ENCODE measurements at regions not wholly inside any gene's neighbourhood (a gene's known extent, or its start where the extent isn't known, plus 50 kb on each side); places are given as distances from the start of the nearest gene placed in this dataset.

GRCh38 chr4:157961229-157961990 is 211.4 kb downstream of the GASK1B start:
- Mint-ChIP-seq H3K4me1 (ENCODE audit: unreplicated experiment) (no peaks in the 10 kb centered on the region), H3K4me3 (no peak overlapping the region), H3K9me3 (no peaks in the 10 kb centered on the region), H3K27me3 (no peaks in the 10 kb centered on the region), H3K27ac (no peak overlapping the region), H3K36me3 (no peaks in the 10 kb centered on the region)
- no peak for DNase-seq (ENCODE audit: extremely low spot score, unreplicated experiment)
- TF ChIP-seq, protein P1, sequence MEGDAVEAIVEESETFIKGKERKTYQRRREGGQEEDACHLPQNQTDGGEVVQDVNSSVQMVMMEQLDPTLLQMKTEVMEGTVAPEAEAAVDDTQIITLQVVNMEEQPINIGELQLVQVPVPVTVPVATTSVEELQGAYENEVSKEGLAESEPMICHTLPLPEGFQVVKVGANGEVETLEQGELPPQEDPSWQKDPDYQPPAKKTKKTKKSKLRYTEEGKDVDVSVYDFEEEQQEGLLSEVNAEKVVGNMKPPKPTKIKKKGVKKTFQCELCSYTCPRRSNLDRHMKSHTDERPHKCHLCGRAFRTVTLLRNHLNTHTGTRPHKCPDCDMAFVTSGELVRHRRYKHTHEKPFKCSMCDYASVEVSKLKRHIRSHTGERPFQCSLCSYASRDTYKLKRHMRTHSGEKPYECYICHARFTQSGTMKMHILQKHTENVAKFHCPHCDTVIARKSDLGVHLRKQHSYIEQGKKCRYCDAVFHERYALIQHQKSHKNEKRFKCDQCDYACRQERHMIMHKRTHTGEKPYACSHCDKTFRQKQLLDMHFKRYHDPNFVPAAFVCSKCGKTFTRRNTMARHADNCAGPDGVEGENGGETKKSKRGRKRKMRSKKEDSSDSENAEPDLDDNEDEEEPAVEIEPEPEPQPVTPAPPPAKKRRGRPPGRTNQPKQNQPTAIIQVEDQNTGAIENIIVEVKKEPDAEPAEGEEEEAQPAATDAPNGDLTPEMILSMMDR (conservative IDR thresholded peaks at IDR 0.05), result no peak

- Mint-ChIP-seq H3K27ac (no peak overlapping the region), H3K36me3 (no peaks in the 10 kb centered on the region), H3K4me1 (ENCODE audit: unreplicated experiment) (no peaks in the 10 kb centered on the region), H3K9me3 (no peaks in the 10 kb centered on the region), H3K4me3 (no peak overlapping the region), H3K27me3 (no peaks in the 10 kb centered on the region)
- no peak for DNase-seq (ENCODE audit: extremely low spot score, unreplicated experiment)
- TF ChIP-seq, protein P1 (conservative IDR thresholded peaks at IDR 0.05), result no peak
These were observed 214.9 kb downstream of the GASK1B start for GRCh38 chr4:157957905-157958304.

DNA sequence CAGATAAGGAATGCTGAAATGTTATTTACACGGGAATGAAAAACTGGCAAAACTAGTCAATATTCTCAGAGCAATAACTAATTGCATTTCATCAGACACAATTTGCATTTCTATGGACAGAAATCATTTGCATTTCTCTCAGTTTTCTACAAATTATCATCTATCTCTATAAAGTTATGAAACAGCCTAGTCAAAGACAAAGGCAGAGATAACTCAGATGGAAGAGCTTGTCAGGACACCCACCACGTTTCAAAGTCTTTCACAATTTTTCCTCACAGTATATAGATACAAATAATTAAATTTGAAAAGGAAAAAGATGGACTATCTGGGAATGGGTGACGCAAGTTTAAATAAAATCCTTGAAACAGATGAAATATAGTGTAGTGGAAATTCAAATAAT is 230.8 kb downstream of the GASK1B start:
- Mint-ChIP-seq H3K4me1 (ENCODE audit: unreplicated experiment) (no peaks in the 10 kb centered on the region), H3K27ac (no peak overlapping the region), H3K27me3 (no peaks in the 10 kb centered on the region), H3K9me3 (no peaks in the 10 kb centered on the region), H3K36me3 (no peaks in the 10 kb centered on the region), H3K4me3 (no peak overlapping the region)
- DNase-seq (ENCODE audit: extremely low spot score, unreplicated experiment), result no peak
- TF ChIP-seq, protein P1 (conservative IDR thresholded peaks at IDR 0.05), result no peak

DNA sequence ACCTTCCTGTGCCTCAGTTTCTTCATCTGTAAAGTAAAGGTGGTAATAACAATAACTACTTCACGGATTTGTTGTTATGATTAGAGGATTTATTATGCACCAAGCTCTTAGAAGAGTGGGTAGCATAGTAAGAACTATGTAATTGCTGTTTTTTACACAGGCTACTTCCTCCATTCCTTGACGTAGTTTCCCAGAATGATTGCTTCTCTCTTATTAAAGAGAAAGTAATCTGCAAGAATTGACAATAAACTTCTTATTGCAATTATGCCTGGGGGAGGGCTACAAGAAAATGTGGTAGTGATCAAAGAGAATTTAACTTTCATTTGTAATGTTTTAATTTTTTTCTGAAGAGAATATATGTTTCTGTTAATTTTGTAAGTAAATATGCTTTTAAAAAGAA is 238.7 kb downstream of the GASK1B start:
- H3K9me3 Mint-ChIP-seq, result no peaks in the 10 kb centered on the region
- no peak for DNase-seq (ENCODE audit: extremely low spot score, unreplicated experiment)
- H3K27me3 Mint-ChIP-seq, result no peaks in the 10 kb centered on the region
- TF ChIP-seq, protein P1 (conservative IDR thresholded peaks at IDR 0.05), result no peak
- no peak overlapping the region for H3K27ac Mint-ChIP-seq
- no peaks in the 10 kb centered on the region for H3K36me3 Mint-ChIP-seq
- no peaks in the 10 kb centered on the region for H3K4me1 Mint-ChIP-seq (ENCODE audit: unreplicated experiment)
- no peak overlapping the region for H3K4me3 Mint-ChIP-seq

DNA sequence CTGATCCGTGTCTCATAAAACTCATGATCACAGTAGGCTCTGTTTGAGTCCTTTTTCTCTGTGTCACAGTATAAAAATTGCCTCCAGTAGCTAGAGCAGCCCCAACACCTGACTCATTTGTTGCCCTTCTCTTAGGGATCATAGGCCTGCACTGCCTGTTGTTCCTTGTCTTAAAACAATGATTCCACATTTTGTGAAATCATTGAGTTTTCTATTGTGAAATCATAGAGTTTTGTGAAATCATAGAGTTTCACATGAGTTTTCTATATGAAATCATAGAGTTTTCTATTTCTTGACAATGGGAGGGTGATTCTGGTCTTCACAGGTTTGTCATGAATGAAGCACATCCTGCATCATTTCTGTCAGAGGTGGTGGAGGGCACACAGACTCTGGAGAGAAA is 239.9 kb downstream of the GASK1B start:
- TF ChIP-seq, protein P1 (conservative IDR thresholded peaks at IDR 0.05), result no peak
- Mint-ChIP-seq H3K27ac (no peak overlapping the region), H3K27me3 (no peaks in the 10 kb centered on the region)

More for the DNA sequence above, 239.9 kb downstream of the GASK1B start:
- Mint-ChIP-seq H3K4me3 (no peak overlapping the region), H3K36me3 (no peaks in the 10 kb centered on the region), H3K4me1 (ENCODE audit: unreplicated experiment) (no peaks in the 10 kb centered on the region), H3K9me3 (peaks cover 7% of the 10 kb centered on the region)
- no peak for DNase-seq (ENCODE audit: extremely low spot score, unreplicated experiment)
